ENCODE measurements at regions not wholly inside any gene's neighbourhood (a gene's known extent, or its start where the extent isn't known, plus 50 kb on each side); places are given as distances from the start of the nearest gene placed in this dataset.

GRCh38 chr1:60427194-60427593 is 353.6 kb upstream of the C1orf87 start:
- POLR2A ChIA-PET (ENCODE audit: unreplicated experiment) = no interaction called here
- no peak overlapping the region for H3K4me2 ChIP-seq
- no peaks in the 10 kb centered on the region for H4K20me1 ChIP-seq (ENCODE audit: insufficient read depth)
- BruUV-seq (replicated peaks) = no TSS peak
- CTCF ChIA-PET = no interaction called here
- H3F3A ChIP-seq (ENCODE audit: insufficient read depth, low read depth) = no peaks in the 10 kb centered on the region
- H3K9me2 ChIP-seq (ENCODE audit: insufficient read depth) = no peaks in the 10 kb centered on the region; the same call in 1 of the 2 replicates
- no peak for TF ChIP-seq CTCF (conservative IDR thresholded peaks at IDR 0.05)
- no peak for TF ChIP-seq EZH2 (IDR thresholded peaks at IDR 0.05; ENCODE audit: low read depth)
- no peaks in the 10 kb centered on the region for H3K4me1 ChIP-seq (replicated peaks; ENCODE audit: insufficient read depth)
- intact Hi-C loops (cut with micrococcal nuclease; ENCODE audit: unreplicated experiment) = no loop called here
- DNase-seq = no peak
- no peak overlapping the region for H2AFZ ChIP-seq
- H3K27me3 ChIP-seq (ENCODE audit: insufficient read depth, low read depth) = no peaks in the 10 kb centered on the region
- H3K79me2 ChIP-seq (ENCODE audit: low read depth) = no peaks in the 10 kb centered on the region
- no peak overlapping the region for H3K27ac ChIP-seq
- no peaks in the 10 kb centered on the region for H3K9me3 ChIP-seq (ENCODE audit: insufficient read depth, low read depth)
- H3K4me3 ChIP-seq = no peak overlapping the region
- H3K36me3 ChIP-seq (ENCODE audit: low read depth) = no peaks in the 10 kb centered on the region

GRCh38 chr1:60425528-60425927 is 352.0 kb upstream of the C1orf87 start:
- no peaks in the 10 kb centered on the region for H3K79me2 ChIP-seq (ENCODE audit: low read depth)
- H3K9me3 ChIP-seq (ENCODE audit: insufficient read depth, low read depth) = no peaks in the 10 kb centered on the region
- ChIA-PET CTCF (no interaction called here), POLR2A (ENCODE audit: unreplicated experiment) (no interaction called here)
- H3F3A ChIP-seq (ENCODE audit: insufficient read depth, low read depth) = no peaks in the 10 kb centered on the region
- no peaks in the 10 kb centered on the region for H3K36me3 ChIP-seq (ENCODE audit: low read depth)
- no peak overlapping the region for H3K27ac ChIP-seq
- H4K20me1 ChIP-seq (ENCODE audit: insufficient read depth) = no peaks in the 10 kb centered on the region
- TF ChIP-seq EZH2 (IDR thresholded peaks at IDR 0.05; ENCODE audit: low read depth) (no peak), CTCF (conservative IDR thresholded peaks at IDR 0.05) (peak; percentile 59)
- H3K9me2 ChIP-seq (ENCODE audit: insufficient read depth) = no peaks in the 10 kb centered on the region; the same call in 1 of the 2 replicates
- no peak for DNase-seq
- H3K27me3 ChIP-seq (ENCODE audit: insufficient read depth, low read depth) = no peaks in the 10 kb centered on the region
- intact Hi-C loops (cut with micrococcal nuclease; ENCODE audit: unreplicated experiment) = no loop called here
- H2AFZ ChIP-seq = no peak overlapping the region
- no peaks in the 10 kb centered on the region for H3K4me1 ChIP-seq (replicated peaks; ENCODE audit: insufficient read depth)
- H3K4me2 ChIP-seq = no peak overlapping the region
- BruUV-seq (replicated peaks) = no TSS peak
- no peak overlapping the region for H3K4me3 ChIP-seq

GRCh38 chr1:60423146-60423780 is 349.7 kb upstream of the C1orf87 start:
- Histone ChIP-seq H3K9me2 (ENCODE audit: insufficient read depth) (no peaks in the 10 kb centered on the region; the same call in 1 of the 2 replicates), H3K4me3 (no peak overlapping the region), H2AFZ (no peak overlapping the region), H3K4me1 (replicated peaks; ENCODE audit: insufficient read depth) (no peaks in the 10 kb centered on the region), H3K4me2 (no peak overlapping the region), H3K36me3 (ENCODE audit: low read depth) (no peaks in the 10 kb centered on the region), H4K20me1 (ENCODE audit: insufficient read depth) (no peaks in the 10 kb centered on the region), H3K27ac (no peak overlapping the region), H3K9me3 (ENCODE audit: insufficient read depth, low read depth) (no peaks in the 10 kb centered on the region), H3K27me3 (ENCODE audit: insufficient read depth, low read depth) (no peaks in the 10 kb centered on the region), H3F3A (ENCODE audit: insufficient read depth, low read depth) (no peaks in the 10 kb centered on the region), H3K79me2 (ENCODE audit: low read depth) (no peaks in the 10 kb centered on the region)
- intact Hi-C loops (cut with micrococcal nuclease; ENCODE audit: unreplicated experiment) = no loop called here
- no peak for DNase-seq
- ChIA-PET POLR2A (ENCODE audit: unreplicated experiment) (no interaction called here), CTCF (no interaction called here)
- TF ChIP-seq EZH2 (IDR thresholded peaks at IDR 0.05; ENCODE audit: low read depth) = no peak
- TF ChIP-seq CTCF (conservative IDR thresholded peaks at IDR 0.05) = no peak
- no TSS peak for BruUV-seq (replicated peaks)
